NCI-H1105 (cell line): ENCODE measurements at regions not wholly inside any gene's neighbourhood (a gene's known extent, or its start where the extent isn't known, plus 50 kb on each side); places are given as distances from the start of the nearest gene placed in this dataset.

Source experiments
- DNase-seq: peaks from one replicate; lab custom pipeline; 2025; lab: John Stamatoyannopoulos, UW

DNA sequence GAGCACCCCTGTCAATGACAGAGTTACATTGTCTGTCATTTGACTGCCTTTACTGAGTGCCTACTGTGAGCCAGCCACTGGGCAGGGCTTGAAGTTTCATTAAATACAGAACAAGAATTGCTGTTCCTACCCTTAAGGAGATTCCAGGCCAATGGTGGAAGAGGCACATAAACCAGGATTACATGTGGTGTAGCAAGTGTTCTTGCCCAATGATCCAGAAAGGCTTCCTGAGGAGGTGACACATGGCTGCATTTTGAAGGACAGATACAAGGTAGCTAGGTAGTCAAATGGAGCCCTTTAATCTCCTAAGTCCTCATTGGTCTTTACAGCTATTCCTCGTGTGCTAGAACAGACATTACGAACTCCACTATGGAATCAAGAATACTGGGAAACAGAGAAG is 312.7 kb downstream of the ETAA1 start:
- DNase-seq, result no peak

DNA sequence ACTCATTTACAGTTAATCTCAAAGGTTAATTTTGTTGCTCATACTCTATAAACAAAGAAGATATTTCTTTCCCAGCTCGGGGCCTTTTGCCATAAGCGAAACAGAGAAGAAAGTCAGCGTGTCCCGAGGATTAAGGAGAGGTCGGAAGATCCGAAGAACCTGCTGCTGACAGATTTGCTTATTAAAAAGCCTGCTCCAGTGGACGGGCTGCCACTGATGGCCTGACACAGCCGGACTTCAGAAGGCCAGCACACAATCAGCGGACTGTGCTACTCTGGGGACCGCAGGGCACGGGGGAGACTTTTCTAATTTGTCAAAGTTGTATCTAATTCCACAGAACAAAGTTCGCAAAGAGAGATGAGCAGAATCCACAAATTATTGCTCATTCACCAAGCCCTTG is 315.4 kb downstream of the ETAA1 start:
- DNase-seq, result no peak

DNA sequence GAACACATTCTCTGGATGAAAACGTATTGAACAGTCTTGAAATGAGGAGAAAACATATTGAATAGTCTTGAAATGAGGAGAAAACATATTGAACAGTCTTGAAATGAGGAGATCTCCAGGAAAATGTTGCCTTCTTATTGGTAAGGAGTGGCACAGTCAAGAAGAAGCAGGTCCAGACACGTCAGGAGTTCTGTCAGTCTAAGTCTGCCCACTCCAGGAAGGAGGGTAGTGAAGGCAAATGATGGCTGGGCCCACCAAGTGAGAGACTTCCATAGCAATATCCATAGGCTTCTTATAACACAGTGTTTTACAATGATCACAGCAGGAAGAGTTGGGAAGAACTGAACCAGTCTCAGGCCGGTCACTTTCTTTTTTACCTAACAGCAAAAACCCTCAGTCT is 316.2 kb downstream of the ETAA1 start:
- DNase-seq, result no peak

DNA sequence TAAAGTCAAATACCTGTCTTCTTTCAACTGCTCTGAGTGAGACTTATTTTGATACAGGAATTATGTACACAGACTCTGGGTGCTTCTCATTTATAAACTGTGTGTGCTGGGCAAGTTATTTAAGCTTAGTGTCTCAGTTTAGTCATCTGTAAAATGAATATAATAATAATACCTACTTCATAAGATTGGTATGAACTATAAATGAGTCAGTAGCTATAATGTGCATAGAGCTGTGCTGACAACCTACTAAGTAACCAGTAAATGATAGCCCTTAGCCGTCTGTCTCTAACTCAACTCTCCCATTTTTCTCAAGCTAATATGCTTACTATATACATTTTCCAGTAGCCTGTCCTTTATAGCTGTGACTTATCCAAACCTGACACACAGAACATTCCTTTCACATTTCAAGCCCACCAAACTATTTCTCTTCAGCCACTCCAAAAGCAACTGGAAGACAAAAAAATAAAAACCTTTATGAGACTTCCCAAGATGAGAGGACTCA is 319.8 kb downstream of the ETAA1 start:
- DNase-seq, result no peak

DNA sequence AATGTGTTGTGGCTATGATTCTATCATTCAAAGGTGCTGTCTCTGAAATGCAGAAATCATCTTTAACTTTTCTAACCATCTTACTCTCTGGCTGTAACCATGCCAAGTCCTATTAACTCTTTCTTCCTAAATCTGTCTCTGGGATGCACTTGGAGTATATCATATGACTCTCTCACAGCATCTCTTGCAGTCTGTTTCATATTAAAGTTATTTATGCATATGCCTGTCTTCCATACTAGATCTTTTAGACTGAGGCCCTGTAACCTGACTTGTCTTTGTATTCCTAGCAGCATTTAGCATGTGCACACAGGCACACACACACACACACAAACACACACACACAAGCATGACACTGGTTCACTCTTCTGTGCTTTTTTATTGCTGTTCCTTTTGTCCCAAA is 320.6 kb downstream of the ETAA1 start:
- no peak for DNase-seq

DNA sequence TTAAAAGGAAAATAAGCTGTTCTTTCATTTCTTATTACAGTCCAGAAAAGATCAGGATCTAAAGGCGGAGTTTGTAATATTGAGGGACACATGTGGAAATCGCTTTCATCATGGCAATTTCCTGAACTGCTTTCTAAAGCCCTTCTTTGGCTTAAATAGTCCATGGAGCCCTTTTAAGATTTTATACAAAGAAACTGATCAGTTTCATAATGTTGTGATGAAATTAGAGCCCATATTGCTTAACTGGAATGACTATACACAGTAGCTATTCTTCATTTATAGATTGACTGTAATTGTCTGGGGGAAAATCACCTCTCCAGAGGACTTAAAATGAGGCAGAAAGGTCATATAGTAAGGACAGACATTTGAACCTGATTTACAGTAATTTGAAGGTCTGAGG is 322.2 kb downstream of the ETAA1 start:
- no peak for DNase-seq

DNA sequence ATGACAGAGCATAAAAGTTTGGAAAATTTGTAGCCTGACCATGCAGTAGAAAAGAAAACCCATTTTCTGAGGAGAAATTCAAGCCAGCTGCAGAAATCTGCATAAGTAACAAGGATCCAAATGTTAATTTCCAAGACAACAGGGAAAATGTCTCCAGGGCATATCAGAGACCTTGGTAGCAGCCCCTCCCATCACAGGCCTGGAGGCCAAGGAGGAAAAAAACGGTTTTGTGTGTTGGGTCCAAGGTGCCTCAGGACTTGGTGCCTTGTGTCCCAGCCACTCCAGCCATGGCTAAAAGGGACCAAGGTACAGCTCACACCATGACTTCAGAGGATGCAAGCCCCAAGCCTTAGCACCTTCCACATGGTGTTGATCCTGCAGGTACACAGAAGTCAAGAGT is 324.4 kb downstream of the ETAA1 start:
- no peak for DNase-seq

DNA sequence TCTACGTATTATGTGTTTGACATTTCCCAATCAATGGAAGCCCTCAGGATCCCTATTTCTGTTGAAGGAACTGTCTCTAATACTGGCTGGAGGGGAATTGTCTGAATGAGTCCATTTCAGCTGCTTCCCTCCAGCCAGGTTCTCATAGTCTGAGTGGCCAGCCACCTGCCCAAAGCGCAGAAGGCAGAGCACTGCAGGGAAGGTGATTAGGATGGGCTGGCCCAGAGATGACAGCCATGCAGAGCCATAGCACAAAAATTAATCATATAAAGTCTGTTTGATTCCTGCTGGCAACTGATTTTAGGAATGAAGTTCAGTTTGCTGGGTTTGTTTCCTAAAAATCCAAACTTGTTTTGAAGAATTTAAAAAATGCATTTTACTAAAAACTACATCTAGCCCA is 327.1 kb downstream of the ETAA1 start:
- no peak for DNase-seq

DNA sequence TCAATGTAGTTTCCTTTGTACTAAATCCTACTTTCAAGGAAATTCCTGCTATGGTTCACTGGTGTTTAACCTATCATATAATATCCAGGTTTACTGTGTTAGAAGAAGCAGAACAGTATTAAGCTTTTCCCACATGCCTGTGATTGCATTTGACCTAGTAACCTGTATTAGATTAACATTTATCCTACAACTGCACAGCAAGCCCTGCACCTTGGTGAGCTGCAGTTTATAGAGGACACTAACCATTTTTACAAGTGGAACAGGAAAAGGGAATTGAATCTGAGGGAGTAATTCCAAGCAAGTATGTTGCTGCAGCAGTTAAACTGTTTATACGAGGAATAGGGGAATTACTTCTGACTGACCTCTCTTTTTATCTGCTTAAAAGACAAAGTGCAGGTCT is 328.6 kb downstream of the ETAA1 start:
- DNase-seq, result no peak

DNA sequence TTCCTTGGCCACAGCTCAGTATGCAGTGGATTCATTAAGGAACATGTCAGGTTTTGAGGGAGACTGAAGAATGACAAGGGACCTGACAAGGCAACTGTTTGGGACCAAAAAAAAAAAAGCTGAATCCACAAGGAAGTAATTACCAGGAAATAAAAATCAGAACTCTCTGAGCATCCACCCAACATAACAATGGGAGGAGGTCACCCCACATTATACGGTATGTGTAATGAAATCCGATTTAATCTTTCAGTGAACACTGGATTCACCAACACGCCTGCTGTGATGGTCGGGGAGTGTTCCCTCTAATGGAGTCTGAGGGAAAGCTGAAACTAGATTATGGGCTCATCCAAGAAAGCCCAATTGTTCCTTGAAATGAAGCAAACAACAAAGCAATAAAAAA is 329.3 kb downstream of the ETAA1 start:
- DNase-seq, result no peak

DNA sequence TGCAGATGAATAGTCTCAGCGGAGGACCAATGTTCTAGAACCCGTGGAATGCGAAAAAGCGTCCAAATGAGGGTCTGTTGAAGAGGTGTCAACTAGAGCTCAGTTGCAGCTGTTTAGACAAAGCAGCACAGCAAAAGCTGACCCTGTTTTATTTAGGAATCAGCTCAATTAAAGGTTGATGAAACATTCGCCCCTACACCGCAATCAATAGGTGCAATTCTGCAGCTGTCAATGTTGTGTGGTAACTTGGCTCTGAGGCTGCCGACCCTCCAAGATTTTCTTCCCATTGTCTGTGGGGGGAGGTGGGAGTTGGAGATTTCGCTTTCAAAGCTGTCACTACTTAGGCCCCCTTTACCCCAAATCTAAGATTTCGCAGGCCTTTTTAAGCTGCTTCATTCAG is 330.0 kb downstream of the ETAA1 start:
- DNase-seq, result no peak

DNA sequence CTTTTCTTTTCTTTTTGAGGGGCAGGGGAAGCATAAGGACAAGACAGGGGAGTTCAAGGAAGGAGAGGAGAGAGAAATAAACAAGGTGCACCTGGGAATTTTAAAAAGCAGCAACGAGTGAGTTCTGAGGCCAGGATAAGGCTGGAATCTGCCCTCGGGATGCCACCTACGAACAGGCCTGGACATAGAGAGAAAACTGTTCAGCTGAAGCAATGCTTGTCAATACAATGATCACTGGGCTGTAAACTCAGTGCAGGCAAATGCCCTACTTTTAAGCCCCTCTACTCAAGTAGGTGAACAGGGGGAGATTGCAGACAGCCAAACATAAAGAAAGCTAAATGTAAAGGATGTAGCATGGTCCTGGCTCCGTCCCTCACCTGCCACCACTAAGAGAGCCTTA is 330.5 kb downstream of the ETAA1 start:
- DNase-seq, result no peak

DNA sequence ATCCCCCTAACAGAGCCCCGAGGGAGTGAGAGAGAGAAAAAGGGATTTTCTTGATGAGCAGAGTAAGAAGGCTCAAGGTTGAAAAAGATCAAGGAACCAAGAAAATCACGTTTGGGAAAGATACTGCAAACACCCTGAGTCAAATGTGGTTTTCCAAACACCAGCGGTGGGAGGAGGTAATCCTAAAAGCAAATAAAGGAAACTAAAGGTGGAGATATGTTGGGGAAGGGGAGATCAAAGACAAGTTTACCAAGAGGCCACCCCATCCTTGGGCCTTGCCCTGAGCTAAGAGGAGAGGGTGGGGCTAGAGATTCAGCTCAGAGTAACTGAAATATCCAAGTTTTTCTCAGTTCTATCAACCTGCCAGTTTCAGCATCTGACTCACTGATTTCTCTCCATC is 332.3 kb downstream of the ETAA1 start:
- DNase-seq, result no peak

DNA sequence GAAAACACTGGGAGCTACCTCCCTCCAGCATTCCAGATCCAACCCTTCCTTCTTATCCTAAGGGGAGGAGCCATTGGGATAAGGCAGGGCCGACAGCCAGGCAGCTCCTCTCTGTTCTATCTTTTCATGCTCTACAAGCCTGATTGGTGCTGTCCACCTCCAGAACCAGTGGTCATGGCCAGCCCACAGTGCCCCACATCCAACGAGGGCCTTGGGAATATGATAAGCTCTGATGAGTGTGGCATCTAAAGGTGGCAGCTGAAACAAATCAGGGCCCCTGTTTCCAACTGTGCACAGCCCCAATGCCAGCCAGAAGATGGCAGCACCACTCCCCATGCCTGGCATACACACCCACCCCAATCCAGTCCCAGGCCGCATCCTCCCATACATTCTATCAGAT is 329.3 kb downstream of the C1D start:
- no peak for DNase-seq

DNA sequence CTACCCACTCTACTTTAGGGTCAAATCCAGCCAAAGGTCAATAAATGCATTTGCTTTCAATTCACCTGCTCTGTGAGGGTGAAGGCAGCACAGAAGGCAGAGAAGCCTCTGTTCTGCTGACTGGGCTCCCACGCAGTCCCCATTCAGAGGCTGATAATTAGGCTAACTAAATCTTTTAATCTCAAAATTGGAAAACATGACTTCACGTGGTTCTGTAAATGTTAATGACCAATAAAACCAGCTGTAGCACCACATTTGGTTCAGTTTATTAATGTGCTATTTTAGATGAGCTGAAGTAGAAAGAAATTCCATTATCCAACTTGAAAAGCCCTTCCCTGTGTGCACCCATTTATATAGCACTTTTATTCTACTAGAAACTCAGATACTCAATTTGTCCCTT is 310.6 kb downstream of the C1D start:
- DNase-seq, result no peak

DNA sequence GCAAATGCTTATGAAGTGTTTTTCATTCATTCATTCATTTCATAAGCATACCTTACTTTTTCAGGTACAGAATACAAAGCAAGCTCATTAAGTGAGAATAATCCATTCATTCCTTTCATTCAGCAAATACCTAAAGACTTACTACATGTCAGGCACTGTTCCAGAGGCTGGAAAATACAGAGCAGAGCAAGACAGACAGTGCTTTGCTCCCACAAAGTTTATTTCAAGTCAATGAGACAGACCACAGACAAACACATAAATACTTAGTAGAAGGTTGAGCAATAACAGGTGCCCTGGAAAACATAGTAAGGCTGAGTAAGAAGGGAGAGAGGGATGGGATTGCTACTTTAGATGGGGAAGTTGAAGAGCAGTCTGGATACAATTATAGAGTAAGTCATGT is 309.8 kb downstream of the C1D start:
- DNase-seq, result no peak

DNA sequence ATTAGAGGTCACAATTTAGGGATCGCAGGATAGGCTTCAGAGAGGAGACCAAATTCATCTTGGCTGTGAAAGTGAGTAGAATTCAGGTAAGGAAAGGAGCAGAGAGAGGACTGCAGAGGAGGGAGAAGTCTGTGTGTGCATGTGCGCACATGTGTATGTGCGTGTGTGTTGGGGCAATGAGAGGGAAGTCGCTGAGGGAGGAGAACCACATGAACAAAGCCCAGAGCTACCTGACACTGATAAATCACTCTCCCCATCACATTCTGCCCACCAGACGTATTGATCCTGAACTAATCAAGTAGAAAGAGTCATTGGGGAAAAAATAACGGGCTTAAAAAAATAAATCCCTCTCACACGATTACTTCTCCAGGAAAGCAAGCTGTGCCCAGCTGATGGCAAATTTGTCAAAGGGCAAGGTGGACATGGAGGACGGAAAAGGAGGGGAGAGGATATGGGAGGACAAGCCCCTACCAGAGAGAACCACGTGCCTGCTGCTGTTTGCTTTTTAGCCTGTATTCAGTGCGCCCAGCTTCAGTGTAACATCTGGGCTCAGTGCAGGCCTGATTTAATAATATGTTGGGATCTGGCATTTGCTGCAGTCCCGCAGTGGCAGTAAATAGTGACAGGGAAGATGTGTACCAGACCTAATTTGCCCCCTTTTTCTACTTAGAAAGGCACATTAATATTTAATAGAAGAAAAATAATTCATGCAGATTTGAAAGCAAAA is 307.5 kb downstream of the C1D start:
- DNase-seq, result no peak

DNA sequence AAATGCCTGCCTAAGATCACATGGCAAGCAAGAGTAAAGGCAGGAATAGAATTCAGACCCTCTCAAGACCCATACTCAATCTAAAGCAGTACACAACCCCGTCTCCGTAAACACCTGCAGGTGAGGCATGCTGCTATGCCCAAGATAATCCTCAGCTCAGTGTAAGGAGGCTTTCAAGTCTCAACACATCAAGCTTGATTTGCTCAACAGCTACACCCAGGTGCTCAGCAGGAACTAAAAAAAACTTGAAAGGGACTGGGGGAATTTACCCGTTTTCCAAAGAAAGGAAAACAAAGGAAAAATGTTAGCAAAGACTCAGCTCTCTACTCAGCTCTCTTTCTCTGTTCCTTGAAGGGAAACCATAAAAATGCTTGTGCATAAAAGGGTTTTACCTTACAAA is 301.8 kb downstream of the C1D start:
- no peak for DNase-seq

DNA sequence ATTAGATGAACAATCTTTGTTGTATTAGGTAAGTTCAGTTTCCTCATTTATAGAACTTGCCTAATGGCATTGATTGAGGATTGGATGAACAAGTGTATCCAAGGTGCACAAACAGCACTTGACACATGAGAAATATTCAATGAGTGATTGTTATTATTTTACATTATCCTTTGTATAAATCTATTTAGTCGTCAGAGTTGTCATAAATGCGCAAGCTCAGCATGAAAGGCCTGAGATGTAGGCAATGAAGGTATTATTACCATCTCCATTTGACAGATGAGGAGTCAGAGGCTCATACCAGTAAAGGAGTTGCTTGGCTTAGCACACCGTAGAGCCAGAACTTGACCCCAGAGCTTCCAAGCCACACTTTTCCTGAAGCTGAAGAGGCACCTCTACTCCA is 291.4 kb downstream of the C1D start:
- DNase-seq, result no peak

DNA sequence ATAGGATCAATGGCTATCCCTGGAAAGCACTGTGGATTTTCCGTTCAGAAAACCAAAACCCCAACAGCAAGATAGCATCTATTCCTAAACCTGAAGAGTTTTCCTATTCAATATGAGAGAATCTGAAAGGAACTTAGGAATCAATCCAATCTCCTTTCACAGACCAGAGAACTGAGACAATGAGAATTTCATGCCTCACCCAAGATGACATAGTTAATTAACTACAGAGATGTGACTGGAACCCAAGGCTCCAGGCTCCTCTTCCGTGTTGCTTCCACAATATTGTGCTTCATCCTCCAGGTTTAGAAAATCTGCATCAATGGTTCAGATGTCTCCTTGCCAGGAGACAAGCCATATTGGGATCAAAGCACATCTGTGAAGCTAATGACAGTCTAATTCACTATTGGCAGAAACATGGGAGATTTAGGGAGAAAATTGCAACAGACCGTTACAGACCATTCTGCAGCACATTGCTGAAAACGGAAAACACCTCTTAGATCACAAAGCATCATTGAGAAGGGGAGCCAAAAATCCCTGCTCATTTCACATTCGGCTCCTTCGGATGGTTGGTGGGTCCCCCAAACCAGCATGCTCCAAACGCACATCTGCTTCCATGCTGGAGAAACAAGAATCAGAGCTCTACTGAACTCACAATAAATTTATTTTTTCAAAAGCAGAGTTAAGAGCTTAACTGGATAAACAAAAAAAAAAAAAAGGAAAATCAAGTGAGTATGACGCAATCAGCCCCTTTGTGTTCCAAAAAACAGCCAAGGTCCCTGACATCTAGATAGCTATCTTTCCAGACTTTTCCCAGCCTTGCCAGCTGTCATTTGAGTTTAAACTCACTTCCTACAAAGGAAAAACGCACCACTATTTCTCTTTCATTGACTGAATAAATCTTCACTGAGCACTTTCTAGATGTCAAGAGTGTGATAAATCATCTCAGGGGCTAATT is 290.3 kb downstream of the C1D start:
- no peak for DNase-seq

DNA sequence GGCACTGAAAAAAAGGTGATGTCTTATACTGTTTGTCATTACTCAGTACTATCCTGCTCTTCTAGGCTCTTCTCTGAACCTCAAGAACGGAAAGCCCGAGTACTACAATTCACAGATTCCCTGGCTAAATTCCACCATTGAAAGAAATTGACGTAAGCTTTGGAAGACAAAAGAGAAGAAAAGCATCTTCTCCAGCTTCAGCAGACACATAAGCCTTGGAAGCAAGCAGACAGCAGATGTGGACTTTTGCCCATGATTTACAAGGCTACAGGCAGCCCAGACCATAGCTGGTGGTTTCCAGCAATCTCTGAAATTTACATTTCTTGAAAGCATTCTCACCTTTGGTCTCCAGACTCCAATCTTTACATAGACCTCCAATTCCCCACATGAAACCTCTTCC is 289.0 kb downstream of the C1D start:
- DNase-seq, result no peak

DNA sequence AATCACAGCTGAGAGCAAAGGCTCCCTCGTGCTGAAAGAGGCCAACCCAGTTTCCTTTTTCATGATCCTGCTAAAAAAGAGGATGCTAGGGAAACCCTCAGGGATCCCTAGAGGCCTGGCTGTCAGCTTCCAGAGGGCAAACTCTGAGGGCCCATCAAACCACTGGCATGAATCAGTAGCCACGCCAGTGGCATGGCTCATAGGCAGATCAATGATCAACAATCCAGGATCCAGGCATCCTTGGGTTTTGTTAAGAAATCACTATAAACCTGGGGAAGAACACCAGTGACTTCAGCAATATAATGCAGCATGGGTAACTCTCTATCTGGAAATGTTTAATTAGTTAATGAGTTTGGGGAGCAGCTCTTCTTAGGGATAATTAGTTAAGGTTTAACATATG is 286.5 kb downstream of the C1D start:
- no peak for DNase-seq

DNA sequence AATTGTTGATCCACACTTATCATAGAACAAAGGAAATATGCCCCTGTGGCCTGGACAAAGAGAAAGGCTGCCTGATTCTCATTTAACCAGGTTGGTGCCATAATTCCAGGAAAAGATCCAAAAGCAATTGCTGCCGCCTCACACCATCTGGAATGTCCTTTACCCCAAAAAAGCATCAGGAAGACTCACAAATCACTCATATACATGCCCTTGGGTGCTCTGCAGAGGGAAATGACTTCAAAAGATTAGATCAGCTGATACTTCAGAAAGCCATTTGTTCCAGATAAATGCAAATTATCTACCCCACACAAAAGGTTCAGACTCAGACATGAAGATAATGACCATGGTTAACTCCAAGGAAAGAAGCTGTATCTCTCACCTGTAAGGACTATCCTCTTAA is 285.8 kb downstream of the C1D start:
- DNase-seq, result no peak
